Mesendoderm (in vitro differentiated cells): ENCODE measurements at regions not wholly inside any gene's neighbourhood (a gene's known extent, or its start where the extent isn't known, plus 50 kb on each side); places are given as distances from the start of the nearest gene placed in this dataset.
A peak's percentile ranks its signal among the peaks of the same experiment; 100 is the strongest.

ENCODE experiments used
- DNase-seq: peaks from one replicate; pipeline ENCODE4 v3.0.0; 2013
- H2AK5ac ChIP-seq: 2 replicates; pipeline ENCODE4 v1.6.1; 2013; ENCODE audit warnings: low read length, inconsistent platforms
- H2BK120ac ChIP-seq: 2 replicates; pipeline ENCODE4 v1.6.1; 2013; ENCODE audit warnings: low read depth, mild to moderate bottlenecking, low read length, moderate library complexity, mixed read lengths
- H2BK15ac ChIP-seq: replicated peaks from 2 replicates; pipeline ENCODE4 v1.6.1; 2013; ENCODE audit warnings: low read depth, mild to moderate bottlenecking, moderate library complexity
- H2BK5ac ChIP-seq: 2 replicates; pipeline ENCODE4 v1.6.1; 2013; ENCODE audit warnings: low read length, inconsistent platforms
- H3K18ac ChIP-seq: 2 replicates; pipeline ENCODE4 v1.6.1; 2013; ENCODE audit warnings: mild to moderate bottlenecking, low read length, mixed read lengths
- H3K23ac ChIP-seq: one replicate; pipeline ENCODE4 v1.6.1; 2013; ENCODE audit warnings: low read length
- H3K27ac ChIP-seq: 2 replicates; pipeline ENCODE4 v1.5.1; 2013; ENCODE audit warnings: low read depth, mild to moderate bottlenecking, inconsistent platforms, low read length, moderate library complexity
- H3K27me3 ChIP-seq: 2 replicates; pipeline ENCODE4 v1.6.1; 2013; ENCODE audit warnings: low read length, control low read depth, mild to moderate bottlenecking, inconsistent platforms; ENCODE audit not compliant: insufficient read depth, poor library complexity
- H3K36me3 ChIP-seq: 2 replicates; pipeline ENCODE4 v1.6.1; 2013; ENCODE audit warnings: low read length, inconsistent platforms; ENCODE audit not compliant: control insufficient read depth, insufficient read depth
- H3K4ac ChIP-seq: one replicate; pipeline ENCODE4 v1.6.1; 2013; ENCODE audit warnings: low read depth, mild to moderate bottlenecking, low read length, moderate library complexity
- H3K4me1 ChIP-seq: 2 replicates; pipeline ENCODE4 v1.6.1; 2013; ENCODE audit warnings: low read depth, low read length, inconsistent platforms; ENCODE audit not compliant: control insufficient read depth
- H3K4me2 ChIP-seq: 2 replicates; pipeline ENCODE4 v1.6.1; 2013; ENCODE audit warnings: low read length
- H3K4me3 ChIP-seq: 2 replicates; pipeline ENCODE4 v1.5.1; 2013; ENCODE audit warnings: mild to moderate bottlenecking, low read length
- H3K56ac ChIP-seq: one replicate; pipeline ENCODE4 v1.6.1; 2013; ENCODE audit warnings: low read length
- H3K79me1 ChIP-seq: 2 replicates; pipeline ENCODE4 v1.6.1; 2013; ENCODE audit warnings: low read length, inconsistent platforms
- H3K79me2 ChIP-seq: 2 replicates; pipeline ENCODE4 v1.6.1; 2013; ENCODE audit warnings: mild to moderate bottlenecking, low read length; ENCODE audit not compliant: control insufficient read depth, insufficient read depth
- H3K9ac ChIP-seq: 2 replicates; pipeline ENCODE4 v1.6.1; 2013; ENCODE audit warnings: low read length, inconsistent platforms
- H4K5ac ChIP-seq: one replicate; pipeline ENCODE4 v1.6.1; 2013; ENCODE audit warnings: low read length
- H4K8ac ChIP-seq: one replicate; pipeline ENCODE4 v1.6.1; 2013; ENCODE audit warnings: low read depth, mild to moderate bottlenecking, control low read depth, low read length, moderate library complexity
- WGBS: extraction: QIAGEN DNeasy Blood & Tissue Kit; methylation state at CpG from one replicate; pipeline ENCODE4 v1.1.7; 2013; ENCODE audit warnings: low lambda C conversion rate, missing lambda C conversion rate; ENCODE audit not compliant: insufficient coverage; ENCODE audit errors: extremely low coverage; 5-methylcytosine and 5-hydroxymethylcytosine counted together

- Histone ChIP-seq H3K56ac (no peak overlapping the region), H2BK15ac (no peak overlapping the region)
These were observed 90.6 kb downstream of the ANXA2R start for GRCh38 chr5:42949348-42950115.

GRCh38 chr5:42948961-42949347 lies 91.2 kb downstream of the ANXA2R start:
- no peak overlapping the region for H2BK120ac ChIP-seq
- no peak overlapping the region for H3K27ac ChIP-seq
- no peak overlapping the region for H3K18ac ChIP-seq
- H2BK5ac ChIP-seq, result no peak overlapping the region
- H3K79me1 ChIP-seq, result no peaks in the 10 kb centered on the region
- no peak overlapping the region for H3K23ac ChIP-seq
- no peak overlapping the region for H3K4me2 ChIP-seq
- WGBS, result no CpG with 5 or more reads among the region's 10 CpGs
- no peak overlapping the region for H3K4me3 ChIP-seq
- H4K5ac ChIP-seq, result no peak overlapping the region
- no peaks in the 10 kb centered on the region for H3K79me2 ChIP-seq
- no peak overlapping the region for H3K56ac ChIP-seq
- H3K4me1 ChIP-seq, result no peaks in the 10 kb centered on the region
- H4K8ac ChIP-seq, result no peak overlapping the region
- no peak overlapping the region for H3K9ac ChIP-seq
- H3K27me3 ChIP-seq, result no peaks in the 10 kb centered on the region
- DNase-seq, result no peak
- no peak overlapping the region for H2BK15ac ChIP-seq
- no peak overlapping the region for H3K4ac ChIP-seq
- H3K36me3 ChIP-seq, result no peaks in the 10 kb centered on the region
- H2AK5ac ChIP-seq, result no peak overlapping the region

More at GRCh38 chr5:42949348-42950115, 90.6 kb downstream of the ANXA2R start:
- Histone ChIP-seq H3K4me1 (no peaks in the 10 kb centered on the region), H3K4ac (no peak overlapping the region), H4K5ac (no peak overlapping the region), H2BK120ac (no peak overlapping the region), H3K18ac (no peak overlapping the region), H2BK5ac (no peak overlapping the region), H4K8ac (no peak overlapping the region), H2AK5ac (no peak overlapping the region), H3K4me3 (no peak overlapping the region), H3K9ac (no peak overlapping the region), H3K23ac (no peak overlapping the region), H3K36me3 (no peaks in the 10 kb centered on the region), H3K4me2 (no peak overlapping the region), H3K27ac (no peak overlapping the region), H3K79me2 (no peaks in the 10 kb centered on the region), H3K79me1 (no peaks in the 10 kb centered on the region), H3K27me3 (no peaks in the 10 kb centered on the region)
- no peak for DNase-seq
- no CpG with 5 or more reads among the region's 33 CpGs for WGBS

GRCh38 chr5:42944989-42945388 lies 95.1 kb downstream of the ANXA2R start:
- H3K18ac ChIP-seq, result no peak overlapping the region
- no peak overlapping the region for H3K27ac ChIP-seq
- no peak overlapping the region for H3K56ac ChIP-seq
- no peaks in the 10 kb centered on the region for H3K4me1 ChIP-seq
- H2AK5ac ChIP-seq, result no peak overlapping the region
- H4K8ac ChIP-seq, result no peak overlapping the region
- no peak overlapping the region for H2BK5ac ChIP-seq
- H3K4ac ChIP-seq, result no peak overlapping the region
- no peak overlapping the region for H2BK15ac ChIP-seq
- no peak overlapping the region for H3K23ac ChIP-seq
- H3K79me2 ChIP-seq, result no peaks in the 10 kb centered on the region
- H3K27me3 ChIP-seq, result no peaks in the 10 kb centered on the region
- no peak overlapping the region for H4K5ac ChIP-seq
- H3K79me1 ChIP-seq, result no peaks in the 10 kb centered on the region
- no peak overlapping the region for H2BK120ac ChIP-seq
- peak; percentile 56 for DNase-seq
- no peak overlapping the region for H3K4me2 ChIP-seq
- no peak overlapping the region for H3K9ac ChIP-seq
- no peak overlapping the region for H3K4me3 ChIP-seq
- WGBS, result no CpG with 5 or more reads among the region's 5 CpGs
- no peaks in the 10 kb centered on the region for H3K36me3 ChIP-seq

GRCh38 chr5:42943931-42944631 lies 96.0 kb downstream of the ANXA2R start:
- Histone ChIP-seq H4K8ac (no peak overlapping the region), H3K4me3 (no peak overlapping the region), H3K27me3 (no peaks in the 10 kb centered on the region), H3K56ac (peak overlapping the region; percentile 81), H3K4me1 (no peaks in the 10 kb centered on the region), H4K5ac (no peak overlapping the region), H3K23ac (no peak overlapping the region), H3K18ac (no peak overlapping the region), H3K9ac (peak overlapping the region; percentile 65), H3K4ac (no peak overlapping the region), H2BK5ac (no peak overlapping the region), H3K27ac (no peak overlapping the region), H2BK120ac (no peak overlapping the region), H3K4me2 (peak overlapping the region; percentile 58), H2BK15ac (no peak overlapping the region), H3K79me2 (no peaks in the 10 kb centered on the region), H2AK5ac (no peak overlapping the region), H3K79me1 (no peaks in the 10 kb centered on the region), H3K36me3 (no peaks in the 10 kb centered on the region)
- peak; percentile 71 for DNase-seq
- no CpG with 5 or more reads among the region's 39 CpGs for WGBS

- Histone ChIP-seq H2BK5ac (no peak overlapping the region), H3K4me1 (no peaks in the 10 kb centered on the region), H3K79me1 (no peaks in the 10 kb centered on the region), H3K36me3 (no peaks in the 10 kb centered on the region), H3K9ac (no peak overlapping the region), H3K27me3 (no peaks in the 10 kb centered on the region), H4K5ac (no peak overlapping the region), H3K56ac (no peak overlapping the region), H2AK5ac (no peak overlapping the region), H3K23ac (no peak overlapping the region), H3K79me2 (no peaks in the 10 kb centered on the region), H4K8ac (no peak overlapping the region), H3K4ac (no peak overlapping the region), H2BK120ac (no peak overlapping the region), H3K4me3 (no peak overlapping the region), H2BK15ac (no peak overlapping the region), H3K18ac (no peak overlapping the region), H3K27ac (no peak overlapping the region), H3K4me2 (no peak overlapping the region)
- DNase-seq, result no peak
These were observed 99.3 kb downstream of the ANXA2R start for GRCh38 chr5:42940853-42941252.
